ENCODE measurements at regions not wholly inside any gene's neighbourhood (a gene's known extent, or its start where the extent isn't known, plus 50 kb on each side); places are given as distances from the start of the nearest gene placed in this dataset.

DNA sequence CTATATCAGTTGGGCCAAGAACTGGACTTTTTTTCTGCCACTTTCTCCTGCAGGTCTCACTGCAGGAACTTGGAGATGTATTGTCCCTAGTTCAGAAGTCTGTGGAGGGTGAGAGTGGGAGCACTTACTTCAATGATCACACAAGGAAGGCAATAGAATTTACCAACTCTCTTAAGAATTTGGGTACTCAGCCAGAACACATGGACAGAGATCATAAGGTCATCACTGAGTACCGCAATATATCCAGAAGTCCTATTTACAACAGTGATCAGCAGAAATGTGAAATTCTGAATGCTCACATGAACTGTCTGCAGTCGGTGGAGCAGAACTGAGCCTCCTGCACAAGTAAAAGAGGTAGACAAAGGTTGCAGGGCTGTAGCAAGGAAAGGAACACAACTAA lies 101.0 kb downstream of the FAM114A2 start:
- TF ChIP-seq EZH2 (optimal IDR thresholded peaks at IDR 0.05; ENCODE audit: low read depth, low read length): no peak
- no peak for TF ChIP-seq CTCF (IDR thresholded peaks at IDR 0.05; ENCODE audit: low read length)
